MM.1S (cell line): ENCODE measurements at regions not wholly inside any gene's neighbourhood (a gene's known extent, or its start where the extent isn't known, plus 50 kb on each side); places are given as distances from the start of the nearest gene placed in this dataset.

Source experiments
- EZH2 ChIP-seq: fragments of 300-600 bp; sonication (generic); optimal IDR thresholded peaks from 2 replicates; pipeline ENCODE3; 2017; ENCODE audit warnings: low read depth, mild to moderate bottlenecking, antibody characterized with exemption, low read length, mixed read lengths
- TF ChIP-seq, protein P1 (sequence below): fragments of 300-600 bp; sonication (generic); IDR thresholded peaks from 2 replicates; pipeline ENCODE4 v1.5.1; 2016; ENCODE audit warnings: antibody characterized with exemption, low read length, mixed read lengths

DNA sequence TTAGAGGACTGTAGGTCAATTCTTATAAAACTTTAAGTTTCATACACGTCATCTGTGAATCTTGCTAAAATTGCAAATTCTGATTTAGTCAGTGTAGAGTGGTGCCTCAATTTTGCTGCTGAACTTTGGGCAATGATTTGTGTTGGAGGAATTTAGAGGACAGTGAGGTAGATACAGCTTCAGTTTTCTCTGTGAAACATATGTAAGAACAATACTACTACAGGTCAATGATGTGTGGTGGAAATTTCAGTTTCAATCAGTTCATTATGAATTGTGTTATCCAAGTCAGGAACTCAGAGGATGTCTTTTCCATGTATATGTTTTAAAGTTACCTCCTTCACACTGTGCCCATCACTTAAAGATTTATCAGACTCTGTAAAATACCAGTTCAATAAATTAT, 1597.8 kb upstream of the PCDH10 start:
- TF ChIP-seq, protein P1, sequence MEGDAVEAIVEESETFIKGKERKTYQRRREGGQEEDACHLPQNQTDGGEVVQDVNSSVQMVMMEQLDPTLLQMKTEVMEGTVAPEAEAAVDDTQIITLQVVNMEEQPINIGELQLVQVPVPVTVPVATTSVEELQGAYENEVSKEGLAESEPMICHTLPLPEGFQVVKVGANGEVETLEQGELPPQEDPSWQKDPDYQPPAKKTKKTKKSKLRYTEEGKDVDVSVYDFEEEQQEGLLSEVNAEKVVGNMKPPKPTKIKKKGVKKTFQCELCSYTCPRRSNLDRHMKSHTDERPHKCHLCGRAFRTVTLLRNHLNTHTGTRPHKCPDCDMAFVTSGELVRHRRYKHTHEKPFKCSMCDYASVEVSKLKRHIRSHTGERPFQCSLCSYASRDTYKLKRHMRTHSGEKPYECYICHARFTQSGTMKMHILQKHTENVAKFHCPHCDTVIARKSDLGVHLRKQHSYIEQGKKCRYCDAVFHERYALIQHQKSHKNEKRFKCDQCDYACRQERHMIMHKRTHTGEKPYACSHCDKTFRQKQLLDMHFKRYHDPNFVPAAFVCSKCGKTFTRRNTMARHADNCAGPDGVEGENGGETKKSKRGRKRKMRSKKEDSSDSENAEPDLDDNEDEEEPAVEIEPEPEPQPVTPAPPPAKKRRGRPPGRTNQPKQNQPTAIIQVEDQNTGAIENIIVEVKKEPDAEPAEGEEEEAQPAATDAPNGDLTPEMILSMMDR: no peak
- TF ChIP-seq EZH2: no peak
